MM.1S (cell line): ENCODE measurements at regions not wholly inside any gene's neighbourhood (a gene's known extent, or its start where the extent isn't known, plus 50 kb on each side); places are given as distances from the start of the nearest gene placed in this dataset.

Experiments used
- EZH2 ChIP-seq: fragments of 300-600 bp; sonication (generic); optimal IDR thresholded peaks from 2 replicates; pipeline ENCODE3; 2017; ENCODE audit warnings: low read depth, mild to moderate bottlenecking, antibody characterized with exemption, low read length, mixed read lengths
- EZH2phosphoT487 ChIP-seq: fragments of 300-600 bp; sonication (generic); IDR thresholded peaks from 2 replicates; pipeline ENCODE4 v1.6.1; 2018; ENCODE audit warnings: antibody characterized with exemption, low read length
- TF ChIP-seq, protein P1 (sequence below): fragments of 300-600 bp; sonication (generic); IDR thresholded peaks from 2 replicates; pipeline ENCODE4 v1.5.1; 2016; ENCODE audit warnings: antibody characterized with exemption, low read length, mixed read lengths

DNA sequence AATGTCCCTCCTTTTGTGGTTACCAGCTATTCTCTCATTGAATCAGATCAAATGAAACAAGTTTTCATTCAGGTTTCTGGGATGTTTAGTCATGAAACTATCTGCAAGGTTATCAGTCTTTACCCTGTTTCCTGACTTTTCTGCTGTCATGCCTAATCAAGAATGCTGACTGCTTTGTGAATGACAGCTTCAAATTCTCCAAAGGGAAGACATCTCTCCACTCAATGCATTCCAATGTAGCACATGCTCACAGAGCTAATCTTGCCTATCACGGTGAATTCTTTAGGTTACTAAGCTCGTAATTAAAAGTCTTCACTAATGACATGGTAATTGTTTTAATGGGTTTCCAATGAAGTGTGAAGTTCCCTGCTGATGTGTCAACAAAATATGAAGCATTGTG, 1068.5 kb downstream of the PCDH7 start:
- no peak for TF ChIP-seq EZH2
- TF ChIP-seq, protein P1, sequence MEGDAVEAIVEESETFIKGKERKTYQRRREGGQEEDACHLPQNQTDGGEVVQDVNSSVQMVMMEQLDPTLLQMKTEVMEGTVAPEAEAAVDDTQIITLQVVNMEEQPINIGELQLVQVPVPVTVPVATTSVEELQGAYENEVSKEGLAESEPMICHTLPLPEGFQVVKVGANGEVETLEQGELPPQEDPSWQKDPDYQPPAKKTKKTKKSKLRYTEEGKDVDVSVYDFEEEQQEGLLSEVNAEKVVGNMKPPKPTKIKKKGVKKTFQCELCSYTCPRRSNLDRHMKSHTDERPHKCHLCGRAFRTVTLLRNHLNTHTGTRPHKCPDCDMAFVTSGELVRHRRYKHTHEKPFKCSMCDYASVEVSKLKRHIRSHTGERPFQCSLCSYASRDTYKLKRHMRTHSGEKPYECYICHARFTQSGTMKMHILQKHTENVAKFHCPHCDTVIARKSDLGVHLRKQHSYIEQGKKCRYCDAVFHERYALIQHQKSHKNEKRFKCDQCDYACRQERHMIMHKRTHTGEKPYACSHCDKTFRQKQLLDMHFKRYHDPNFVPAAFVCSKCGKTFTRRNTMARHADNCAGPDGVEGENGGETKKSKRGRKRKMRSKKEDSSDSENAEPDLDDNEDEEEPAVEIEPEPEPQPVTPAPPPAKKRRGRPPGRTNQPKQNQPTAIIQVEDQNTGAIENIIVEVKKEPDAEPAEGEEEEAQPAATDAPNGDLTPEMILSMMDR = no peak
- no peak for TF ChIP-seq EZH2phosphoT487
